Colonic mucosa (tissue), 4 donors: ENCODE measurements at regions not wholly inside any gene's neighbourhood (a gene's known extent, or its start where the extent isn't known, plus 50 kb on each side); places are given as distances from the start of the nearest gene placed in this dataset.

Experiments
- DNase-seq: peaks from one replicate; pipeline ENCODE4 v3.0.0-alpha.2; 2020
- H3K27ac ChIP-seq: fragments of 200-600 bp; one replicate; pipeline ENCODE4 v1.8.0; 2021
- H3K27me3 ChIP-seq: fragments of 200-600 bp; one replicate; pipeline ENCODE4 v1.8.0; 2021
- H3K36me3 ChIP-seq: fragments of 200-600 bp; one replicate; pipeline ENCODE4 v1.8.0; 2021
- H3K4me1 ChIP-seq: fragments of 200-600 bp; one replicate; pipeline ENCODE4 v1.8.0; 2021; ENCODE audit warnings: mild to moderate bottlenecking
- H3K4me3 ChIP-seq: fragments of 200-600 bp; one replicate; pipeline ENCODE4 v1.8.0; 2021
- H3K9ac ChIP-seq, 2 donors: one replicate each; pipeline ENCODE4 v1.7.0; 2013; ENCODE audit warnings: control low read depth in 2 of 2, low read depth in 2 of 2, low read length in 2 of 2
- H3K9me3 ChIP-seq: fragments of 200-600 bp; one replicate; pipeline ENCODE4 v1.8.0; 2021
- CTCF ChIP-seq: fragments of 200-600 bp; IDR thresholded peaks from one replicate; pipeline ENCODE4 v1.8.0; 2022; ENCODE audit warnings: antibody characterized with exemption, mild to moderate bottlenecking
- intact Hi-C: fragments of 100-400 bp; cut with DNase I; formaldehyde crosslinking; loops from one replicate; pipeline ENCODE4 v1.14.1; 2022
- donor health status: healthy.
- donor health status: DM: no; HTN: no; CAD: no.
- donor health status: DM: no; HTN: no; CAD: no.

DNA sequence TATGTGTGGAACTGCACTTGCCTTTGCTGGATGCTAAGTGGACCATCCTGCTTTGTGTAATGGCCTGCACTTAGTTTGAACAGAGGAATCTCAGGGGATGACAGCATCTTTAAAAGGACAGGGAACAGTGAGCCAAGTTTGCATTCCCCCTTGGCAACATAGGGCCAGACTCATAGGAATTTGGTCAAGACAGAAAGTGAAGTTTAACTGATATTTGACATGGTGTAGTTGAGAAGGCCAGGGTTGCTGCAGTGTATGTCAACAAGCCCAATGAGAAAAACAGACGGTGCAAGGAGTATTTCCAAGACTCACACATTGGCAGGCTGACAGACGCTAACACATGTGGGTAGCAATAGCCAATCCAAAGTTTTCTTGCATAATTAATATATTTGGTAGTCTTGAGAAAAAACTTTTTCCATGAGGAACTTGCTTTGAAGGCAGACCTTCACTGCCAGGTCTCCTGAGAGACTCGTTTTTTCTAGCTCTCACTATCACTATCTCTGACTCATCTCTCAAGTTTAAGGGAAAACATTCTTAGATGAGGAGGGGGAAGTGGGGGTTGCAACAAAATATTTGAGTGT, 213.8 kb downstream of the IBTK start:
- no peaks in the 10 kb centered on the region for H3K4me1 ChIP-seq
- DNase-seq: no peak
- no peak overlapping the region for H3K9ac ChIP-seq
- no peaks in the 10 kb centered on the region for H3K9me3 ChIP-seq
- no peak for TF ChIP-seq CTCF
- H3K36me3 ChIP-seq: no peaks in the 10 kb centered on the region
- H3K27ac ChIP-seq: no peak overlapping the region
- no peaks in the 10 kb centered on the region for H3K27me3 ChIP-seq
- H3K4me3 ChIP-seq: no peak overlapping the region
- intact Hi-C loops: no loop called here

GRCh38 chr6:82032444-82032843, 215.1 kb downstream of the IBTK start:
- intact Hi-C loops: no loop called here
- H3K27ac ChIP-seq: no peak overlapping the region
- no peaks in the 10 kb centered on the region for H3K4me1 ChIP-seq
- no peak for TF ChIP-seq CTCF
- no peaks in the 10 kb centered on the region for H3K9me3 ChIP-seq
- H3K27me3 ChIP-seq: no peaks in the 10 kb centered on the region
- H3K4me3 ChIP-seq: no peak overlapping the region
- no peaks in the 10 kb centered on the region for H3K36me3 ChIP-seq
- DNase-seq: no peak
- H3K9ac ChIP-seq: no peak overlapping the region

DNA sequence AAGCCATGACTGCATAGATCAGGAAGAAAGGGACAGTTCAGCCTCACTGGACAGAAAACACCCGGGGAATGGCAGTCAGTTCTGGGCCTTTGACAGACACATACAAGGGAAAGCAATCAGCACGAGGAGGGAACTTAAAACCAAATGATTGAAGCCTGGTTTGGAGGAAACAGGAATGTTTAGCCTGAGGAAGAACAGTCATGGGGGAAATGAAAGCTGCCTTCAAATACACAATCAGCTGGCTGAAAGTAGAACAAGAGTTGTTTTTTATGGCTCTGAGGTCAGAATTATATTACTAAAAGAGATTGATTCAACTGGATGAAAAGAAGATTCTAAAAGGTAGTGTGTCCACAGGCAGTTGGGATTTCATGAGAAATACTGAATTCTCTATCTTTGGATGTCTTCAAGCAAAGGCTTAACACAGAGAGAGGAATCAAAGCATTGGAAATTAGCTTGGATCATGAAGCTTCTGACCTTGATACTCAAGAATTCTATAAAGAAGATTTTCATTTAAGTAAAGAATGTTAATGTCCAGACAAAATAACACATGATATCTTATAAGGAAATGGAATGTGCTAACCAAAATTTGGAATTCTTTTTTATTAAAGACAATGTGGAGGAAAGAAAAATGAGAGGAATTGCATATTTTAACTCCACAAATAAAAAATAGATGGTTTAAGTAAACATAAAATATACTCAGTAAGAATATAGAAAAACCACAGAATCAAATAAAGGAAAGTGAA, 216.6 kb downstream of the IBTK start:
- no peak for DNase-seq

DNA sequence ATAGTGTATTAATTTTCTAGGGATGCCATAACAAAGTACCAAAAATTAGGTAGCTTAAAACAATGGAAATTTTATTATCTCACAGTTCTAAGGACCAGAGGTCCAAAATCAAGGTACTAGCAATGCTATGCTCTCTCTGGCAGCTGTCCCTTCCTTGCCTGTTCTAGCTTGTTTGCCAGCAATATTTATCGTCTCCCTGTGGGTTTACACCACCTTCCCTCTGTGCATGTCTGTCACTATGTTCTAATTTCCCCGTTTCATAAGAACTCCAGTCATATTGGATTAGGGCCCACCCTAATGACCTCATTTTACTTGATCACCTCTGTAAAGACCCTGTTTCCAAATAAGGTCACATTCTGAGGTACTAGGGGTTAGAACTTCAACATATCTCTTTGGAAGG, 217.2 kb downstream of the IBTK start:
- H3K9me3 ChIP-seq: no peaks in the 10 kb centered on the region
- H3K27me3 ChIP-seq: no peaks in the 10 kb centered on the region
- no peak overlapping the region for H3K9ac ChIP-seq
- no peaks in the 10 kb centered on the region for H3K4me1 ChIP-seq
- H3K27ac ChIP-seq: no peak overlapping the region
- H3K4me3 ChIP-seq: no peak overlapping the region
- no peak for TF ChIP-seq CTCF
- no peak for DNase-seq
- H3K36me3 ChIP-seq: no peaks in the 10 kb centered on the region
- intact Hi-C loops: no loop called here

More for the DNA sequence above, 216.6 kb downstream of the IBTK start:
- H3K4me1 ChIP-seq: no peaks in the 10 kb centered on the region
- H3K9ac ChIP-seq: no peak overlapping the region
- no peaks in the 10 kb centered on the region for H3K9me3 ChIP-seq
- H3K36me3 ChIP-seq: no peaks in the 10 kb centered on the region
- TF ChIP-seq CTCF: no peak
- H3K27me3 ChIP-seq: no peaks in the 10 kb centered on the region
- H3K27ac ChIP-seq: no peak overlapping the region
- no peak overlapping the region for H3K4me3 ChIP-seq
- intact Hi-C loops: no loop called here

GRCh38 chr6:82025271-82025670, 222.3 kb downstream of the IBTK start:
- Histone ChIP-seq H3K9me3 (no peaks in the 10 kb centered on the region), H3K27ac (no peak overlapping the region), H3K4me1 (no peaks in the 10 kb centered on the region), H3K27me3 (no peaks in the 10 kb centered on the region), H3K4me3 (no peak overlapping the region), H3K9ac (no peak overlapping the region), H3K36me3 (no peaks in the 10 kb centered on the region)
- no peak for DNase-seq
- TF ChIP-seq CTCF: no peak
- intact Hi-C loops: no loop called here
